Ishikawa (cell line): ENCODE measurements at regions not wholly inside any gene's neighbourhood (a gene's known extent, or its start where the extent isn't known, plus 50 kb on each side); places are given as distances from the start of the nearest gene placed in this dataset.
A peak's percentile ranks its signal among the peaks of the same experiment; 100 is the strongest.

Experiments
- CEBPB ChIP-seq: IDR thresholded peaks from 2 replicates; pipeline ENCODE4 v1.6.1; 2012
- CREB1 ChIP-seq: IDR thresholded peaks from 2 replicates; pipeline ENCODE4 v1.6.1; 2012; ENCODE audit warnings: low read depth
- EGR1 ChIP-seq: IDR thresholded peaks from 2 replicates; pipeline ENCODE4 v1.6.1; 2012
- EP300 ChIP-seq: IDR thresholded peaks from 2 replicates; pipeline ENCODE4 v1.6.1; 2012; ENCODE audit warnings: borderline replicate concordance
- FOXM1 ChIP-seq: IDR thresholded peaks from 2 replicates; pipeline ENCODE4 v1.6.1; 2012; ENCODE audit warnings: low read depth, borderline replicate concordance
- NFIC ChIP-seq: IDR thresholded peaks from 2 replicates; pipeline ENCODE4 v1.6.1; 2012
- RAD21 ChIP-seq: IDR thresholded peaks from 2 replicates; pipeline ENCODE4 v1.6.1; 2012; ENCODE audit warnings: low read depth
- REST ChIP-seq: IDR thresholded peaks from 2 replicates; pipeline ENCODE4 v1.6.1; 2012; ENCODE audit warnings: low read depth, mild to moderate bottlenecking
- TAF1 ChIP-seq: IDR thresholded peaks from 2 replicates; pipeline ENCODE4 v1.6.1; 2012; ENCODE audit warnings: low read depth, mild to moderate bottlenecking
- TCF12 ChIP-seq: IDR thresholded peaks from 2 replicates; pipeline ENCODE4 v1.6.1; 2012; ENCODE audit warnings: low read depth
- TEAD4 ChIP-seq: IDR thresholded peaks from 2 replicates; pipeline ENCODE4 v1.6.1; 2012
- YY1 ChIP-seq: IDR thresholded peaks from 2 replicates; pipeline ENCODE4 v1.6.1; 2012; ENCODE audit warnings: low read depth
- ZBTB7A ChIP-seq: IDR thresholded peaks from 2 replicates; pipeline ENCODE4 v1.6.1; 2012; ENCODE audit warnings: low read depth
- TF ChIP-seq, protein P1 (sequence below): IDR thresholded peaks from 2 replicates; pipeline ENCODE4 v1.6.1; 2012
- TF ChIP-seq, protein P2 (sequence below): IDR thresholded peaks from 2 replicates; pipeline ENCODE4 v1.6.1; 2012

DNA sequence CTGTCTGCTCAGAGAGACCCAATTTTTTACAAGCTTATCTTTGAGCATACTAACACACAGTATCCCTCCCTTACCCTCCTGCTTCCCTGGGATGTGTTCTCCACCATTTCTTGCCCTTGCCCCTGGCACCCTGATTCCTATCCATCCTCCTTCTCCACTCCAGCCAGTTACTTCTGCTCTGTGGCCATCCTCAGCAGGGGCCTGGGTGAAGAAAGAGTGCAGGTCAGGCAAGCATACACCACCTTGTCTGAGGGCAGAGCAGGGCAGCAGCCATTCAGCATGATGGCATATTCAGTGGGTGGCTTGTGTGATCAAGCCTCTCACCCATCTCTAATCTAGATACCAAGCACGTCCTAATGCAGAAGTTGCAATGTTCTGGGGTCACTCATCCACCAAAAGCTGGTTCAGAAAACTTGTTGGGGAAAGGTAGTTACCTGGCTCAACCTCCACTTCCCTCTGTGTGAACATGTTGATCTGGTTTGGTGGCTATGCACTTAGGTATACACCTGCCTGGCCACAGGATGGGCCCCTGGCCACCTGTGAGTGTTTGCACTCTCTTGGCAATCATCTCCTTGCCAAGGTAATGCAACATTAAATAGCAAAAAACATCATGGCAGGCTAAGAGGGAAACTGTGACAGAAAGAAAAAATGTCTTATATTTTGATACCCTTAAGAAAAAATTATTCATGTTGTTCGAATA is 900.3 kb upstream of the MIR17HG start:
- TF ChIP-seq TAF1 (no peak), YY1 (0 out of 2 replicates have a peak, but pooled peaks have one; percentile 13), ZBTB7A (no peak), CEBPB (no peak), REST (no peak), CREB1 (no peak), RAD21 (peak; percentile 19; the same call in 1 of the 2 replicates), NFIC (peak; percentile 78), FOXM1 (no peak), TEAD4 (peak; percentile 34; the same call in 1 of the 2 replicates), TCF12 (peak; percentile 88), EGR1 (no peak), EP300 (no peak)
- TF ChIP-seq, protein P1, sequence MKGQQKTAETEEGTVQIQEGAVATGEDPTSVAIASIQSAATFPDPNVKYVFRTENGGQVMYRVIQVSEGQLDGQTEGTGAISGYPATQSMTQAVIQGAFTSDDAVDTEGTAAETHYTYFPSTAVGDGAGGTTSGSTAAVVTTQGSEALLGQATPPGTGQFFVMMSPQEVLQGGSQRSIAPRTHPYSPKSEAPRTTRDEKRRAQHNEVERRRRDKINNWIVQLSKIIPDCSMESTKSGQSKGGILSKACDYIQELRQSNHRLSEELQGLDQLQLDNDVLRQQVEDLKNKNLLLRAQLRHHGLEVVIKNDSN: no peak
- TF ChIP-seq, protein P2, sequence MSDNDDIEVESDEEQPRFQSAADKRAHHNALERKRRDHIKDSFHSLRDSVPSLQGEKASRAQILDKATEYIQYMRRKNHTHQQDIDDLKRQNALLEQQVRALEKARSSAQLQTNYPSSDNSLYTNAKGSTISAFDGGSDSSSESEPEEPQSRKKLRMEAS: no peak

DNA sequence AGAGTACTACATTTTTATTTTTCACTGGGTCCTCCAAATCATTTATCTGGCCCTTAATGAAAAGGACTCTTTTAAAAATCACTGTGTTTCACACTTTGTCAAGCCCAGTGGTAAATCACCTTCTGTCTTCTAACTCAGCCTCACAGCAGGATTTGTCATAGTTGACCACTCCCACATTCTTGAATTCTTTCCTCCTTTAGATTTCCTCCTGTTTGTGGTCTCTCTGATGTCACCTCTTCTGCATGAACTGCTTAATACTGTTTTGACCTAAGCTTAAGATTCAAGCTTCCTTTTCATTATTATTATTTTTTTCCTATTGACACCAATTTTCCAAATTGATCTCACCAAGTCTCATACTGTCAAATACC is 899.8 kb upstream of the MIR17HG start:
- TF ChIP-seq RAD21 (peak; percentile 10; the same call in 1 of the 2 replicates), TAF1 (no peak), CREB1 (no peak), FOXM1 (peak; percentile 89), REST (no peak), TEAD4 (peak; percentile 95), YY1 (no peak), EGR1 (no peak), TCF12 (peak; percentile 89), ZBTB7A (no peak), CEBPB (no peak), EP300 (peak; percentile 91), NFIC (no peak; the same call in 1 of the 2 replicates)
- TF ChIP-seq, protein P1: no peak
- TF ChIP-seq, protein P2: no peak

DNA sequence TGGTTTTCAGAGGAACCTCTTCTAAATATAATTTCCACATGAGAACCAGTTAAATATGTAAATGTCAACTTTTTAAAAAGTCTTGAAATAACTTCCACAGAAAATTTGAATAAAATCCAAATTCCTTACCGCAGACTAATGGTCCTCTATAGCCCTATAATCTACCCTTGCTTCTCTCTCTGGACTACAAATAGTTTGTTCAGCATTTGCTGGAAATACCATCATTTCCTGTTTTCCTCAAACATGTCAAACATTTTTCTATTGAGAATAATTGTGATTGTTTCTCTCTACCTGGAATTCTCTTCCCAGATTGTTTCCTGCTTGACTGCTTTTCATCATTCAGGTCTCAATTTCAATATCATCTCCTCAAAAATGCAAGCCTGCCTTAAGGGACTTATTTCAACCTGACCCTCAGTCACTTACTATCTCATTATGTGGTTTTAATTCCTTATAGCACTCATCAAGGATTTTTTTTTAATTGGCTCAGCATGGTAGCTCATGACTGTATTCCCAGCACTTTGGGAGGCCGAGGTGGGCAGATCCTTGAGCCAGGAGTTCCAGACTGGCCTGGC is 898.9 kb upstream of the MIR17HG start:
- no peak for TF ChIP-seq YY1
- peak; percentile 91 for TF ChIP-seq EP300
- TF ChIP-seq NFIC: peak; percentile 57
- no peak for TF ChIP-seq CREB1
- TF ChIP-seq FOXM1: peak; percentile 87
- TF ChIP-seq CEBPB: no peak
- TF ChIP-seq, protein P2: no peak
- no peak for TF ChIP-seq TAF1
- TF ChIP-seq TCF12: peak; percentile 76
- TF ChIP-seq, protein P1: no peak
- TF ChIP-seq TEAD4: peak; percentile 86
- TF ChIP-seq RAD21: no peak
- TF ChIP-seq ZBTB7A: no peak
- TF ChIP-seq EGR1: no peak
- no peak for TF ChIP-seq REST
